HG03066 (cell line): ENCODE measurements at regions not wholly inside any gene's neighbourhood (a gene's known extent, or its start where the extent isn't known, plus 50 kb on each side); places are given as distances from the start of the nearest gene placed in this dataset.
"Not testable (repeated sequence)": the region's sequence is repeated elsewhere in the genome, so short reads cannot be mapped to it uniquely, and the experiment has no call there.

Experiments
- ATAC-seq: cut with Tn5 transposase; IDR thresholded peaks from one replicate; pipeline ENCODE4 v1.9.1; 2021; ENCODE audit warnings: low read depth; ENCODE audit not compliant: unreplicated experiment

DNA sequence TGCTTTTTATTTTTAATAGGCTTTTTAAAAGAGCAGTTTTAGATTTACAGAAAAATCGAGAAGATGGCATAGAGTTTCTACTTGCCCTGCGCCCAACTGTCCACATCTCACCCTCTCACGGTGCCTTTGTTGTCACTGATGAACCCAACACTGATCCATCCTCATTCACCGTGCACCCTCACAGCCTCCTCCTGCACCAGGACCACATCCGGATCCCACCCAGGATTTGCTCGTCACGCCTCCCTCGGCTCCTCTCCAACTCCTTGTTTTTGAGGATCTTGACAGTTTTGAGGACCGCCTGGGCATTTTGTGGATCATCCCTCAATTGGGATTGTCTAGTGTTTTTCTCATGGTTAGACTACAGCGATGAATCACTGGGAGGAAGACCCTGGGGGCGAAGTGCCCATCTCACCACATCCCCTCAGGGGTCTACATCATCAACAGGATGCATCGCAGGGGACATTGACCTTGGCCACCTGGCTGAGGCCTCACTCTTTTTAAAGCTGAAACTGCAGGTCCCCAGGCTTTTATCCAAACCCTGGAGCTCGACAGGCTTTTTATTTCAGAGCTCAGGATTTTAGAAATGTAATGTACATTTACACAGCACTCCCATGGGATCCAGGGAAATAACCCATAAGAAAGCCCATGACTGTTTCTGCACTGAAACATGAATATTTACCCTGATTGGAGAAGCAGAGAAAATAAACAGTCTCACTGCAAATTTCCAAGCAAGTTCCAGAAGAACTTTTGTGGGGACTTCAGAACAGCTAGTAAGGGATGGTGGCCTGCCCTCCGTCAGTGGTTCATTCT is 71.8 kb upstream of the ZNF469 start:
- no peak for ATAC-seq

DNA sequence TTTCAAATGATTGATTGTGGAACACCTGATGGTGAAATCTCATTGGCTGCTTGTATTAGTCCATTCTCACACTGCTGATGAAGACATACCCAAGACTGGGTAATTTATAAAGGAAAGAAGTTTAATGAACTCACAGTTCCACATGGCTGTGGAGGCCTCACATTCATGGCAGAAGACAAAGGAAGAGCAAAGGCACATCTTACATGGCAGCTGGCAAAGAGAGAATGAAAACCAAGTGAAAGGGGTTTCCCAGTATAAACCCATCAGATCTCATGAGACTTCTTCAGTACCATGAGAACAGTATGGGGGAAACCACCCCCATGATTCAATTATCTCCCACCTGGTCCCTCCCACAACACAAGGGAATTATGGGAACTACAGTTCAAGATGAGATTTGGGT is 70.9 kb upstream of the ZNF469 start:
- not testable (repeated sequence) for ATAC-seq

- ATAC-seq, result no peak
Measured at GRCh38 chr16:88312732-88313131, 70.0 kb upstream of the ZNF469 start.

DNA sequence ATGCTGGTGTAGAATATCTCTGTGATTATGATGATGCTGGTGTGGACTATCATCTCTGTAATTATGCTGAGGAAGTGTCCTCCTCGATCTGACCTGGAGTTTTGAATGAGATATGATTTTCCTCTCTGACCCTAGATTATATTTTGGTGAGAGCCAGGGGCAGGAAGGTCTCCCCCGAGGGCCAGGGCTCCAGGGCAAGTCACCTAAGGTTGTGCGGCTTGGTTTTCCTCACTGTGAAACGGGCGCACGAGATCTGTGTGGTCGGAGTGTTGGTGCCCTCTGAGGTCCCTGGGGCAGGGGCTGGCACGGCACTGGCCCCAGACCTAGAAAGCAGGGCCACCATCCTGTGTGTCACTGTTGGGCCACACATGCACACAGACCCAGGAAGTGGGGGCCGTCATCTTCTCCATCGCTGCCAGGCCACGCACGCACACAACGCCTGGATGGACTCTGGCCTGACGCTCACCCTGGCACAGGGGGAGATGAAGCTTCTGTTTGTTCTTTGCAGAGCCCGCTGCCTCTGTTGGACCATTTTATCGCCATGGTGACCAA is 67.7 kb upstream of the ZNF469 start:
- ATAC-seq, result no peak

DNA sequence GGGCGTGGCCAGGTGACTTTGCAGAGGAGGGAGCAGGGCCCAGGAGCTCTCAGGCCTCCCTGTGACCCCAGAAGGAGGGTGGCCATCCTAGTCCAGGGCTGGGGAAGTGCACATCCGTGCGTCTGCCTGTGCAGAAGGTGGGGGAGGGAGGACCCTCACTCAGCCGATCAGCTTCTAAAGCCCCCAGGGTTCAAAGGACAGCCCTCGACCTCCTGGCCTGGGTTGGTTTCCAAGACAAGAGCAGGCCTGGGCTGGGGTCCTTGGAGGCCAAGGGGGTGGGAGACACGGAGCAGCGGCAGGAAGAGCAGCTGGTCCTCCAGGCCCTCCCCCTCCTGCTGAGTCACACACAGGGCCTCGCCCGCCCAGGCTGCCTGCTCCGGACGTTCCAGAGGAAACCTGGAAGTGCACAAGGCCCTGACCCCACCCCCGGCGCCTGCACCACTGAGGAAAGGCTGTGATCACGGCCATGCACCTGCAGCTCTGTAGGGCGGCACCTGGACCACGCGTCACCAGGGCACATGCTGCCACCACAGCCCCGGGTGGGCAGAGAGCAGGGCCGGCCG is 67.1 kb upstream of the ZNF469 start:
- ATAC-seq, result no peak

- ATAC-seq, result no peak
Measured at GRCh38 chr16:88316151-88316550, 66.6 kb upstream of the ZNF469 start.

DNA sequence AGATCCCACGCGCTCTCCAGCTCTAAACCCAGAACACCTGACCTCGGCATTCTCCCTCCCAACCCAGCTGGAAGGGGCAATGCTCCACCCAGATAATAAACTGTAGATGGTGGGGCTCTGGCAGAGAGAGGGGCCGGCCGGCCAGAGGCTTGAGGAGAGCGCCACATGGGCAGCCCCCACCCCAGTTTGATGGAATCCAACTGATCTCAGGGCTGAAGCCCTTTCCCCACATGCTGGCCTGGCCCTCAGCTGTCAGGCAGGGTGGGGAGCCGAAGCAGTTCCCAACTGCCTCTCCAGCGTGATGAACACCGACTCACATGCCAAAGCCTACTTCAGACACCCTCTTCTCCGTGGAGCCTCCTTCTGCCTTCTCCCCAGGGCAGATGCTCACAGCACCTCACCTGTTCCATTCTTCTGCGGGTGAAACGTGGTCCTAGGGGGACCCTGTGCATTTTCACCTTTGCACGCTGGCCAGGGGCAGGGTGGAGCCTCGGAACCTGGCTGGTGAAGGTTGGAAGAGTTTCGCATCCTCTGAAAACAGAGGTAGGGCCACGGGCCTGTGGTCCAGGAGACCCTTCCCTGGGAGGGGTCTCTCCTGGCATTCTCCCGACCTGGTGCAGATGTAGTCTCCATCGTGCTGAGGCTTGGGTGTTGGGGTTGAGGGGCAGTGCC is 65.7 kb upstream of the ZNF469 start:
- no peak for ATAC-seq

DNA sequence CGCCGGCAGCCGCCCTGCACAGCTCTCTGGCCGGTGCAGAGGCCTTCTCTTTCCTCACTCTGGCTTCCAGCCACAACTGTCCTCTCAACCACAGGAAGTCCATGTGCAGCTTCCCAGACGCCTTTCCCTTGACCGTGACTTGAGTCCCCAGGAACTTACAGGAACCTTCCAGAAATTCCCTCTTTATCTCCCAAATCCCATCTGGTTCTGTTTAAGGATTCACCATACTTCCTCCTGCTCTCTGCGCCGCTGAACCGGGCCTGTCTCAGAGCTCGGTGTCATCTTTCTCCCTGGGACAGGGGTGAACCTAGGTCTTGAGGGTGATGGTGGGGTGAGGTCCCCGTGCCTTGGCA is 65.2 kb upstream of the ZNF469 start:
- ATAC-seq, result no peak

- no peak for ATAC-seq
Measured at GRCh38 chr16:88318051-88318450, 64.7 kb upstream of the ZNF469 start.

DNA sequence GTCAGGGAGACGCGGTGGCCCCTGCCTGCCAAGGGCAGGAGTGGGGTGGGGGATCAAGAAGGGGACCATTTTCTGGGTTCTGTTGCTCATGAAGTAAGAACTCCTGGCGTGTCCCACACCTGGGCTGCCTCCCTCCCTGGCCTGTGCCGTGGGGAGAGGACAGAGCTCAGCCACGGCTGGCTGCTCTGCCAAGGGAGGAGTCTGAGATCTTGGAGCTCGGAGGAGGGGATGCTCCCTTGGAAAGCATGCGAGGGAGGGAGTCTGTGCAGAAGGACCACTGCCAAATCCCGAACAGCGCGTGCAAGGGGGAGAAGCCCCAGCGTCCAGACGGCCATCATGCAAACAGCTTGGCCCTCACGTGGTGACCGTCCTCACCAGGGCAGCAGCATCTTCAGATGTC is 64.2 kb upstream of the ZNF469 start:
- no peak for ATAC-seq

GRCh38 chr16:88319116-88319965 is 63.4 kb upstream of the ZNF469 start:
- ATAC-seq, result no peak

- ATAC-seq, result no peak
Measured at GRCh38 chr16:88320947-88321634, 61.7 kb upstream of the ZNF469 start.

- ATAC-seq, result no peak
Measured at GRCh38 chr16:88321635-88322499, 60.9 kb upstream of the ZNF469 start.

GRCh38 chr16:88322500-88322970 is 60.2 kb upstream of the ZNF469 start:
- no peak for ATAC-seq

GRCh38 chr16:88323041-88323440 is 59.7 kb upstream of the ZNF469 start:
- no peak for ATAC-seq

GRCh38 chr16:88323546-88324330 is 59.0 kb upstream of the ZNF469 start:
- ATAC-seq, result no peak

DNA sequence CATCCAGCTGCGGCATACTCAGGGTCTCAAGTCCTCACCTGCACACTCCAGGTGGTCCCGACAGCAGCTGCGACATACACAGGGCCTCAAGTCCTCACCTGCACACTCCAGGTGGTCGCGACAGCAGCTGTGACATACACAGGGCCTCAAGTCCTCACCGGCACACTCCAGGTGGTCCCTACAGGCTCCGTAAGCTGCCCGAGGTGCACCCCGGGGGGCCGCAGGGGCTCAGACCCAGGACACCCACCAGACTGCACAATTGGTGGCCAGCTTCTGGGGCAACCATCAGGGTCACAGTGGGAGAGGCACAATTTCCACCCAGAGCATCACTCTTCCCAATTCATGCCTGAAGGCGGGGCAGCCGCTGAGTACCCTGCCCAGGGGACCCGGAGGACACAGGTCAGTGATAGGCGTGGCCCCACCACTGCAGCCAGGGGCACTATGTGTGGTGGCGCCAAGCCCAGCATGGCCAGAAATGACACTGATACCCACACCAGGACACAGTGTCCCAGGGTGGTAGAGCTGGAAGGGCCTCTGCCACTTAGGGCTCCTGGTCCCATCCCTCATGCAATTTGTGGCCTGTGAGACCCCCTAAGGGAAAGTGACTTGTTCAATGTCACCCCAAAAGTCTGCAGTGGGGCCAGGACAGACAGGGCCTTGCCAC is 57.5 kb upstream of the ZNF469 start:
- ATAC-seq, result no peak

DNA sequence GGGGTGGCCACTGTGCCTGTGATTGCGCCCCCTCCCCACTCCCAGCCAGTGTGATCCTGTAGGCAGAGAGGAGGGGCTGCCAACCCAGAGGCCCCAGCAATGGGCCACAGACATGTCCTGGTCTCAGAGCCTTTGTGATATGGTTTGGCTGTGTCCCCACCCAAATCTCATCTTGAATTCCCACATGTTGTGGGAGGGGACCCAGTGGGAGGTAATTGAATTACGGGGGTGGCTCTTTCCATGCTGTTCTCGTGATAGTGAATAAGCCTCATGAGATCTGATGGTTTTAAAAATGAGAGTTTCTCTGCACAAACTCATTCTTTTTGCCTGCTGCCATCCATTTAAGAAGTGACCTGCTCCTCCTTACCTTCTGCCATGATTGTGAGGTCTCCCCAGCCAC is 56.8 kb upstream of the ZNF469 start:
- no peak for ATAC-seq
